A549 (cell line): ENCODE measurements at regions not wholly inside any gene's neighbourhood (a gene's known extent, or its start where the extent isn't known, plus 50 kb on each side); places are given as distances from the start of the nearest gene placed in this dataset.

Source experiments
- ATAC-seq, 2 experiments: fragments of 200-7000 bp in 1 of 2; fragments of >200 bp in 1 of 2; cut with Nextera tagmentation in 1 of 2; cut with Tn5 transposase in 1 of 2; 3 replicates each; pipeline versions ENCODE4 v1.8.0 to v1.9.1; 2018 to 2020; ENCODE audit warnings: mild to moderate bottlenecking in 1 of 2, moderate library complexity in 1 of 2
- CTCF ChIA-PET: fragments of 300-600 bp; sonication (Branson Sonifier 250); formaldehyde crosslinking; extraction: SDS; loops from one replicate; lab custom pipeline; 2021; ENCODE audit warnings: antibody characterized with exemption, inconsistent platforms; lab: Yijun Ruan, JAX
- POLR2A ChIA-PET: fragments of 350-600 bp; formaldehyde crosslinking; extraction: SDS; loops from one replicate; lab custom pipeline; 2021; ENCODE audit warnings: antibody characterized with exemption, inconsistent platforms; lab: Yijun Ruan, JAX
- DNase-seq, 2 experiments: peaks; one replicate each; pipeline versions ENCODE4 v3.0.0 to v3.0.0-alpha.2; 2011 to 2016; ENCODE audit warnings: low read depth in 1 of 2, low spot score in 1 of 2
- FAIRE-seq: peaks from 2 replicates; lab custom pipeline; 2011; peaks lifted over from hg19 to GRCh38; lab: Jason Lieb, UNC
- H3K27ac ChIP-seq, 2 experiments: fragments of >200 bp; sonication (Bioruptor Twin); formaldehyde crosslinking; 3 replicates each; pipeline ENCODE4 v1.5.1; 2016 to 2017
- H3K4me1 ChIP-seq: fragments of >200 bp; sonication (Bioruptor Twin); formaldehyde crosslinking; 3 replicates; pipeline ENCODE4 v1.6.1; 2016
- H3K4me2 ChIP-seq: fragments of >200 bp; sonication (Bioruptor Twin); formaldehyde crosslinking; 3 replicates; pipeline ENCODE4 v1.6.1; 2016
- H3K4me3 ChIP-seq: fragments of >200 bp; sonication (Bioruptor Twin); formaldehyde crosslinking; 3 replicates; pipeline ENCODE4 v1.5.1; 2016
- H3K9me3 ChIP-seq: fragments of >200 bp; sonication (Bioruptor Twin); formaldehyde crosslinking; 3 replicates; pipeline ENCODE4 v1.6.1; 2016
- BHLHE40 ChIP-seq: IDR thresholded peaks from 2 replicates; pipeline ENCODE4 v1.6.1; 2012; ENCODE audit warnings: low read depth, low read length, inconsistent platforms
- CBX2 ChIP-seq: fragments of 200-600 bp; sonication (generic); IDR thresholded peaks from 2 replicates; pipeline ENCODE4 v1.6.1; 2016; ENCODE audit warnings: low read depth, mild to moderate bottlenecking, borderline replicate concordance
- CHD4 ChIP-seq: fragments of 200-600 bp; sonication (generic); IDR thresholded peaks from 2 replicates; pipeline ENCODE4 v1.6.1; 2016; ENCODE audit warnings: antibody characterized with exemption, mild to moderate bottlenecking, borderline replicate concordance
- EHMT2 ChIP-seq: fragments of 200-600 bp; sonication (generic); IDR thresholded peaks from 2 replicates; pipeline ENCODE4 v1.6.1; 2016; ENCODE audit warnings: antibody characterized with exemption, low read depth, mild to moderate bottlenecking, moderate library complexity
- ESRRA ChIP-seq: fragments of 150-350 bp; IDR thresholded peaks from 2 replicates; pipeline ENCODE4 v1.6.1; 2014; ENCODE audit warnings: mild to moderate bottlenecking, low read length, borderline replicate concordance
- GATA3 ChIP-seq: IDR thresholded peaks from 2 replicates; pipeline ENCODE4 v1.6.1; 2012; ENCODE audit warnings: borderline replicate concordance
- HOXA7 ChIP-seq: fragments of 250-450 bp; sonication (Bioruptor Pico); IDR thresholded peaks from 2 replicates; pipeline ENCODE4 v1.5.0; 2020; ENCODE audit warnings: mild to moderate bottlenecking, moderate library complexity
- HOXB13 ChIP-seq: fragments of 250-450 bp; sonication (Bioruptor Pico); IDR thresholded peaks from 2 replicates; pipeline ENCODE4 v1.5.0; 2020; ENCODE audit warnings: low read depth, mild to moderate bottlenecking, moderate library complexity
- HOXB5 ChIP-seq: fragments of 250-450 bp; sonication (Bioruptor Pico); IDR thresholded peaks from 2 replicates; pipeline ENCODE4 v1.5.0; 2020; ENCODE audit warnings: mild to moderate bottlenecking, moderate library complexity
- JUNB ChIP-seq: fragments of >200 bp; sonication (Bioruptor Twin); formaldehyde crosslinking; IDR thresholded peaks from 2 replicates; pipeline ENCODE4 v1.6.1; 2016
- KDM1A ChIP-seq: fragments of 200-600 bp; sonication (generic); IDR thresholded peaks from 2 replicates; pipeline ENCODE4 v1.6.1; 2016; ENCODE audit warnings: low read depth, mild to moderate bottlenecking
- KDM5A ChIP-seq: fragments of 200-600 bp; sonication (generic); IDR thresholded peaks from 2 replicates; pipeline ENCODE4 v1.6.1; 2016; ENCODE audit warnings: antibody characterized with exemption, mild to moderate bottlenecking
- POLR2AphosphoS2 ChIP-seq: conservative IDR thresholded peaks from 2 replicates; pipeline ENCODE4 v1.6.1; 2012; ENCODE audit warnings: low read length, improper control_type of control experiment, inconsistent platforms
- SMC3 ChIP-seq: fragments of >200 bp; sonication (Bioruptor Twin); formaldehyde crosslinking; IDR thresholded peaks from 3 replicates; pipeline ENCODE4 v1.6.1; 2018; ENCODE audit warnings: inconsistent platforms
- SREBF2 ChIP-seq: fragments of 450-650 bp; IDR thresholded peaks from 2 replicates; pipeline ENCODE4 v1.6.1; 2014; ENCODE audit warnings: mild to moderate bottlenecking, moderate library complexity
- ZC3H11A ChIP-seq: fragments of 450-650 bp; IDR thresholded peaks from 2 replicates; pipeline ENCODE4 v1.6.1; 2014; ENCODE audit warnings: antibody characterized with exemption, mild to moderate bottlenecking
- ZNF302 ChIP-seq: fragments of 250-450 bp; sonication (Bioruptor Pico); IDR thresholded peaks from 2 replicates; pipeline ENCODE4 v1.9.0; 2021; ENCODE audit warnings: inconsistent platforms, mild to moderate bottlenecking, moderate library complexity
- WGBS: methylation state at CpG from one replicate; pipeline ENCODE4 v1.1.6; 2017; ENCODE audit errors: missing lambda C conversion rate; 5-methylcytosine and 5-hydroxymethylcytosine counted together
- TF ChIP-seq, protein P1 (sequence below): IDR thresholded peaks from 2 replicates; pipeline ENCODE4 v1.6.1; 2012
- TF ChIP-seq, protein P2 (sequence below): fragments of >200 bp; sonication (Bioruptor Twin); formaldehyde crosslinking; IDR thresholded peaks from 2 replicates; pipeline ENCODE4 v1.6.1; 2016
- TF ChIP-seq, protein P3 (sequence below): fragments of 200-600 bp; sonication (generic); IDR thresholded peaks from 2 replicates; pipeline ENCODE4 v1.6.1; 2016; ENCODE audit warnings: antibody characterized with exemption, mild to moderate bottlenecking, moderate library complexity
- TF ChIP-seq, protein P4 (sequence below): fragments of >200 bp; sonication (Bioruptor Twin); formaldehyde crosslinking; IDR thresholded peaks from 3 replicates; pipeline ENCODE4 v1.5.1; 2016
- TF ChIP-seq, protein P5 (sequence below): fragments of 250-450 bp; sonication (Bioruptor Pico); IDR thresholded peaks from 2 replicates; pipeline ENCODE4 v1.5.0; 2020; ENCODE audit warnings: low read depth, mild to moderate bottlenecking, moderate library complexity
- TF ChIP-seq, protein P6 (sequence below): fragments of 450-650 bp; IDR thresholded peaks from 2 replicates; pipeline ENCODE4 v1.6.1; 2014; ENCODE audit warnings: antibody characterized with exemption
- TF ChIP-seq, protein P7 (sequence below): fragments of >200 bp; sonication (Bioruptor Twin); formaldehyde crosslinking; IDR thresholded peaks from 3 replicates; pipeline ENCODE4 v1.6.1; 2016

DNA sequence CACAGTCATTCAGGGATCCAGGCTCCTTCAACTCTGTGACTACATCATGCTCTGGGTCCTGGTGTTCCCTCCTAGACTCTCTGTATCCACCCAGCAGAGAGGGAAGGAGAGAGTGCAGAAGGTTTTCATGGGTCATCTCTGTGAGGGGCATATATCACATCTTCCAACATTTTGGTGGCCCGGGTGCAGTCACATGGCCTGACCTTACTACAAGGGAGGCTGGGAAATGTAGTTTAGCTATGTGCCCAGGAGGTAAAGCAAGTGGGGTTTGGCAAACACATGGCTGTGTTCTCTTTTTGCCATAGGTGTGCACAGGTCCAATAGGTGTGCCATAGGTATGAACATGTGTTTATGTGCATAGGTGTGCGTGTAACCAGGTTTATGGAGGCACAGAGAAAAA, 222.2 kb upstream of the EEF2KMT start (continued):
- TF ChIP-seq, protein P1, sequence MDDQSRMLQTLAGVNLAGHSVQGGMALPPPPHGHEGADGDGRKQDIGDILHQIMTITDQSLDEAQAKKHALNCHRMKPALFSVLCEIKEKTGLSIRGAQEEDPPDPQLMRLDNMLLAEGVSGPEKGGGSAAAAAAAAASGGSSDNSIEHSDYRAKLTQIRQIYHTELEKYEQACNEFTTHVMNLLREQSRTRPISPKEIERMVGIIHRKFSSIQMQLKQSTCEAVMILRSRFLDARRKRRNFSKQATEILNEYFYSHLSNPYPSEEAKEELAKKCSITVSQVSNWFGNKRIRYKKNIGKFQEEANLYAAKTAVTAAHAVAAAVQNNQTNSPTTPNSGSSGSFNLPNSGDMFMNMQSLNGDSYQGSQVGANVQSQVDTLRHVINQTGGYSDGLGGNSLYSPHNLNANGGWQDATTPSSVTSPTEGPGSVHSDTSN, result no peak

DNA sequence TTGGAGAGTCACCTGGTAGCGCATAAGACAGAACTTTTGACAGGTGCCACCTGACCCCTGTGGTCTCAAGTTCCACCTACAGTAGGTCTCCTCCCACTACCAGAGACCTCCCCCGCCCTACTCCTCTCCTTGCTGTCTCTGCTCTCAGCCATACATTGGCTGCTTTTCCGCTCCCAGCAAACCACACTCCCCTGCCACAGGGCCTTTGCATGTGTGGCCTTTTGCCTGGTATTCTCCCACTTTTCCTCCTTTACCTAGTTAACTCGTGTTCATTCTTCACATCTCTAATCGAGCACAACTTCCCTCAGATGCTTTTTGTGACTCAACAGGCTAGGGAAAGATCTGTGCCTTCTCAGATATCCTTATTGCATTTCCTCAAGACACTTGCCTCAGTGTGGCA, 218.3 kb upstream of the EEF2KMT start:
- CTCF ChIA-PET, result interaction anchor here (0.6 kb wide), 1 partner anchor 181 kb away, joined by 4 read pairs; no protein-coding TSS in a partner anchor
- no peak overlapping the region for H3K4me2 ChIP-seq
- no peaks in the 10 kb centered on the region for H3K4me1 ChIP-seq
- H3K27ac ChIP-seq, result no peak overlapping the region
- H3K9me3 ChIP-seq, result no peaks in the 10 kb centered on the region
- TF ChIP-seq, protein P2, sequence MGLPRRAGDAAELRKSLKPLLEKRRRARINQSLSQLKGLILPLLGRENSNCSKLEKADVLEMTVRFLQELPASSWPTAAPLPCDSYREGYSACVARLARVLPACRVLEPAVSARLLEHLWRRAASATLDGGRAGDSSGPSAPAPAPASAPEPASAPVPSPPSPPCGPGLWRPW, result no peak
- TF ChIP-seq HOXB13 (CRISPR knock-in tag) (no peak), KDM5A (no peak), POLR2AphosphoS2 (no peak), SREBF2 (no peak), KDM1A (no peak), CBX2 (no peak), SMC3 (no peak), ZC3H11A (no peak), ESRRA (no peak)
- TF ChIP-seq, protein P3, sequence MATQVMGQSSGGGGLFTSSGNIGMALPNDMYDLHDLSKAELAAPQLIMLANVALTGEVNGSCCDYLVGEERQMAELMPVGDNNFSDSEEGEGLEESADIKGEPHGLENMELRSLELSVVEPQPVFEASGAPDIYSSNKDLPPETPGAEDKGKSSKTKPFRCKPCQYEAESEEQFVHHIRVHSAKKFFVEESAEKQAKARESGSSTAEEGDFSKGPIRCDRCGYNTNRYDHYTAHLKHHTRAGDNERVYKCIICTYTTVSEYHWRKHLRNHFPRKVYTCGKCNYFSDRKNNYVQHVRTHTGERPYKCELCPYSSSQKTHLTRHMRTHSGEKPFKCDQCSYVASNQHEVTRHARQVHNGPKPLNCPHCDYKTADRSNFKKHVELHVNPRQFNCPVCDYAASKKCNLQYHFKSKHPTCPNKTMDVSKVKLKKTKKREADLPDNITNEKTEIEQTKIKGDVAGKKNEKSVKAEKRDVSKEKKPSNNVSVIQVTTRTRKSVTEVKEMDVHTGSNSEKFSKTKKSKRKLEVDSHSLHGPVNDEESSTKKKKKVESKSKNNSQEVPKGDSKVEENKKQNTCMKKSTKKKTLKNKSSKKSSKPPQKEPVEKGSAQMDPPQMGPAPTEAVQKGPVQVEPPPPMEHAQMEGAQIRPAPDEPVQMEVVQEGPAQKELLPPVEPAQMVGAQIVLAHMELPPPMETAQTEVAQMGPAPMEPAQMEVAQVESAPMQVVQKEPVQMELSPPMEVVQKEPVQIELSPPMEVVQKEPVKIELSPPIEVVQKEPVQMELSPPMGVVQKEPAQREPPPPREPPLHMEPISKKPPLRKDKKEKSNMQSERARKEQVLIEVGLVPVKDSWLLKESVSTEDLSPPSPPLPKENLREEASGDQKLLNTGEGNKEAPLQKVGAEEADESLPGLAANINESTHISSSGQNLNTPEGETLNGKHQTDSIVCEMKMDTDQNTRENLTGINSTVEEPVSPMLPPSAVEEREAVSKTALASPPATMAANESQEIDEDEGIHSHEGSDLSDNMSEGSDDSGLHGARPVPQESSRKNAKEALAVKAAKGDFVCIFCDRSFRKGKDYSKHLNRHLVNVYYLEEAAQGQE, result no peak
- TF ChIP-seq, protein P4, sequence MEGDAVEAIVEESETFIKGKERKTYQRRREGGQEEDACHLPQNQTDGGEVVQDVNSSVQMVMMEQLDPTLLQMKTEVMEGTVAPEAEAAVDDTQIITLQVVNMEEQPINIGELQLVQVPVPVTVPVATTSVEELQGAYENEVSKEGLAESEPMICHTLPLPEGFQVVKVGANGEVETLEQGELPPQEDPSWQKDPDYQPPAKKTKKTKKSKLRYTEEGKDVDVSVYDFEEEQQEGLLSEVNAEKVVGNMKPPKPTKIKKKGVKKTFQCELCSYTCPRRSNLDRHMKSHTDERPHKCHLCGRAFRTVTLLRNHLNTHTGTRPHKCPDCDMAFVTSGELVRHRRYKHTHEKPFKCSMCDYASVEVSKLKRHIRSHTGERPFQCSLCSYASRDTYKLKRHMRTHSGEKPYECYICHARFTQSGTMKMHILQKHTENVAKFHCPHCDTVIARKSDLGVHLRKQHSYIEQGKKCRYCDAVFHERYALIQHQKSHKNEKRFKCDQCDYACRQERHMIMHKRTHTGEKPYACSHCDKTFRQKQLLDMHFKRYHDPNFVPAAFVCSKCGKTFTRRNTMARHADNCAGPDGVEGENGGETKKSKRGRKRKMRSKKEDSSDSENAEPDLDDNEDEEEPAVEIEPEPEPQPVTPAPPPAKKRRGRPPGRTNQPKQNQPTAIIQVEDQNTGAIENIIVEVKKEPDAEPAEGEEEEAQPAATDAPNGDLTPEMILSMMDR, result no peak
- TF ChIP-seq, protein P5, sequence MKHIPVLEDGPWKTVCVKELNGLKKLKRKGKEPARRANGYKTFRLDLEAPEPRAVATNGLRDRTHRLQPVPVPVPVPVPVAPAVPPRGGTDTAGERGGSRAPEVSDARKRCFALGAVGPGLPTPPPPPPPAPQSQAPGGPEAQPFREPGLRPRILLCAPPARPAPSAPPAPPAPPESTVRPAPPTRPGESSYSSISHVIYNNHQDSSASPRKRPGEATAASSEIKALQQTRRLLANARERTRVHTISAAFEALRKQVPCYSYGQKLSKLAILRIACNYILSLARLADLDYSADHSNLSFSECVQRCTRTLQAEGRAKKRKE (CRISPR knock-in tag), result no peak
- no peak for DNase-seq
- FAIRE-seq, result no peak
- no peak overlapping the region for H3K4me3 ChIP-seq
- POLR2A ChIA-PET, result no interaction called here
- ATAC-seq, result no peak
- 1% methylated on average over 5 of the region's 5 CpGs for WGBS

DNA sequence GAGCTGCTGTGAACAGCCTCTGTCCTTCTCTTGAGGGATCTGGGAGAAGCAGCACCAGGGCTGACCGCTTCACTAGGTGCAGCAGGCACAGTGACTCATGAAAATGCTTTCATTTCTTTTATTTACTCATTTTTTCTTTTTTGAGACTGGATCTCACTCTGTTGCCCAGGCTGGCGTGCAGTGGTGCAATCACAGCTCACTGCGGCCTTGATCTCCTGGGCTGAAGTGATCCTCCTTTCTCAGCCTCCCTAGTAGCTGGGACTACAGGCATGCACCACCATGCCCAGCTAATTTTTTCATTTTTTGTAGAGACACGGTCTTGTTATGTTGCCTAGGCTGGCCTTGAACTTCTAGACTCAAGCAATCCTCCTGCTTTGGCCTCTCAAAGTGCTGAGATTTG, 216.8 kb upstream of the EEF2KMT start:
- ChIA-PET POLR2A (no interaction called here), CTCF (no interaction called here)
- FAIRE-seq (no peak), ATAC-seq (no peak), DNase-seq (no peak)
- Histone ChIP-seq H3K4me1 (no peaks in the 10 kb centered on the region), H3K27ac (no peak overlapping the region), H3K4me3 (no peak overlapping the region), H3K9me3 (no peaks in the 10 kb centered on the region), H3K4me2 (no peak overlapping the region)
- 10% methylated on average over 4 of the region's 4 CpGs for WGBS
- no peak for TF ChIP-seq HOXA7 (CRISPR knock-in tag)
- TF ChIP-seq CHD4, result no peak
- no peak for TF ChIP-seq HOXB5
- TF ChIP-seq ESRRA, result no peak
- no peak for TF ChIP-seq BHLHE40
- no peak for TF ChIP-seq SREBF2
- TF ChIP-seq, protein P6, sequence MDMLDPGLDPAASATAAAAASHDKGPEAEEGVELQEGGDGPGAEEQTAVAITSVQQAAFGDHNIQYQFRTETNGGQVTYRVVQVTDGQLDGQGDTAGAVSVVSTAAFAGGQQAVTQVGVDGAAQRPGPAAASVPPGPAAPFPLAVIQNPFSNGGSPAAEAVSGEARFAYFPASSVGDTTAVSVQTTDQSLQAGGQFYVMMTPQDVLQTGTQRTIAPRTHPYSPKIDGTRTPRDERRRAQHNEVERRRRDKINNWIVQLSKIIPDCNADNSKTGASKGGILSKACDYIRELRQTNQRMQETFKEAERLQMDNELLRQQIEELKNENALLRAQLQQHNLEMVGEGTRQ, result no peak
- no peak for TF ChIP-seq ZNF302 (CRISPR knock-in tag)
- TF ChIP-seq KDM1A, result no peak
- TF ChIP-seq GATA3, result no peak
- no peak for TF ChIP-seq JUNB
- TF ChIP-seq EHMT2, result no peak
- TF ChIP-seq, protein P4, result no peak
- TF ChIP-seq, protein P7, sequence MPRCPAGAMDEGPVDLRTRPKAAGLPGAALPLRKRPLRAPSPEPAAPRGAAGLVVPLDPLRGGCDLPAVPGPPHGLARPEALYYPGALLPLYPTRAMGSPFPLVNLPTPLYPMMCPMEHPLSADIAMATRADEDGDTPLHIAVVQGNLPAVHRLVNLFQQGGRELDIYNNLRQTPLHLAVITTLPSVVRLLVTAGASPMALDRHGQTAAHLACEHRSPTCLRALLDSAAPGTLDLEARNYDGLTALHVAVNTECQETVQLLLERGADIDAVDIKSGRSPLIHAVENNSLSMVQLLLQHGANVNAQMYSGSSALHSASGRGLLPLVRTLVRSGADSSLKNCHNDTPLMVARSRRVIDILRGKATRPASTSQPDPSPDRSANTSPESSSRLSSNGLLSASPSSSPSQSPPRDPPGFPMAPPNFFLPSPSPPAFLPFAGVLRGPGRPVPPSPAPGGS, result no peak
